ENCODE measurements at regions not wholly inside any gene's neighbourhood (a gene's known extent, or its start where the extent isn't known, plus 50 kb on each side); places are given as distances from the start of the nearest gene placed in this dataset.

DNA sequence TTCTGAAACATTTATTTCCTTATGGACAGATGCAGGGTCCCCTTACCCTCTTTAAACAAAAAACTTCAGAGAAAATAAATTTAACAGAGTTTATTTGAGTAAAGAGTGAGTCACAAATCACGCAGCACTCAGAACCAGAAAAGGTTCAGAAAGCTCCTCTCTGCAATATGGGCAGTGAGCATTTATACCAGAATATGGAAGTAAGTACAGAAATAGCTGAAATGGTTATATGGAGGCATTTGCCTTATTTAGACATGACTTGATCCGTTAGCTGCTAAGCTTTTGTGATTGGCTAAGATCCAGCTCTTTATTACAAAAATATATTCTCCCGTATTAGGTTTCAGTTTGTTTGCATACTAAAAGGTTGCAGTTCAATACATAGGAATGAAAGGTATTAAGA lies 1554.1 kb downstream of the EFNA5 start (continued):
- no peak for TF ChIP-seq TSHZ2 (CRISPR knock-in tag; IDR thresholded peaks at IDR 0.05)
- no peak for TF ChIP-seq ISL1 (CRISPR knock-in tag; IDR thresholded peaks at IDR 0.05)
- TF ChIP-seq ZC3H10 (CRISPR knock-in tag; IDR thresholded peaks at IDR 0.05), result no peak
- TF ChIP-seq TOX (CRISPR knock-in tag; IDR thresholded peaks at IDR 0.05; ENCODE audit: borderline replicate concordance), result no peak
- no peak for TF ChIP-seq BACH2 (CRISPR knock-in tag; IDR thresholded peaks at IDR 0.05; ENCODE audit: borderline replicate concordance)

DNA sequence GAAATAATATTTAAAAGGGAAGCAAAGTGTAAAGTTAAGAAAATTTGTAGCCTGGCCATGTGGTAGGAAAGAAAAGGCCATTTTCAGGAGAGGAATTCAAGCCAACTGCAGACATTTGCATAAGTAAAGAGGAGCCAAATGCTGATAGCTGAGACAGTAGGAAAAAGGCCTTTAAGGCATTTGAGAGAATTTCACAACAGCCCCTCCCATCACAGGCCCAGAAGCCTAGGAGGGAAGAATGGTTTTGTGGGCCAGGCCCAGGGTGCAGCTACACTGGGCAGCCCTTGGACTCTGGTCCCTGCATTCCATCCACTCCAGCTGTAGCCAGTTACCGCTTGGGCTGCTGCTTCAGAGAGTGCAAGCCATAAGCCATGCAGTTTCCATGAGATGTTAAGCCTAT lies 1556.8 kb downstream of the EFNA5 start:
- ATAC-seq, result no peak
- no peak for TF ChIP-seq CSRNP3 (CRISPR knock-in tag; IDR thresholded peaks at IDR 0.05)
- TF ChIP-seq TCF4 (CRISPR knock-in tag; IDR thresholded peaks at IDR 0.05; ENCODE audit: borderline replicate concordance), result no peak
- no peak for TF ChIP-seq TOX (CRISPR knock-in tag; IDR thresholded peaks at IDR 0.05; ENCODE audit: borderline replicate concordance)
- TF ChIP-seq SNAI2 (CRISPR knock-in tag; IDR thresholded peaks at IDR 0.05), result no peak
- no peak for TF ChIP-seq ARNTL (CRISPR knock-in tag; IDR thresholded peaks at IDR 0.05; ENCODE audit: borderline replicate concordance, low read depth)

- TF ChIP-seq OSR1 (CRISPR knock-in tag; IDR thresholded peaks at IDR 0.05), result no peak
- no peak for TF ChIP-seq ZNF8 (CRISPR knock-in tag; IDR thresholded peaks at IDR 0.05)
- no peak for TF ChIP-seq TOX (CRISPR knock-in tag; IDR thresholded peaks at IDR 0.05; ENCODE audit: borderline replicate concordance)
- TF ChIP-seq BACH2 (CRISPR knock-in tag; IDR thresholded peaks at IDR 0.05; ENCODE audit: borderline replicate concordance), result no peak
- no peak for TF ChIP-seq ZNF565 (CRISPR knock-in tag; conservative IDR thresholded peaks at IDR 0.05; ENCODE audit: low read depth)
- no peak for TF ChIP-seq ZFP30 (CRISPR knock-in tag; IDR thresholded peaks at IDR 0.05)
- TF ChIP-seq SNAI2 (CRISPR knock-in tag; IDR thresholded peaks at IDR 0.05), result no peak
- no peak for TF ChIP-seq CSDC2 (CRISPR knock-in tag; IDR thresholded peaks at IDR 0.05)
- TF ChIP-seq RARB (CRISPR knock-in tag; IDR thresholded peaks at IDR 0.05), result no peak
- TF ChIP-seq ZNF70 (CRISPR knock-in tag; IDR thresholded peaks at IDR 0.05), result no peak
- no peak for TF ChIP-seq ISL1 (CRISPR knock-in tag; IDR thresholded peaks at IDR 0.05)
- no peak for TF ChIP-seq CSRNP3 (CRISPR knock-in tag; IDR thresholded peaks at IDR 0.05)
- no peak for TF ChIP-seq TCF4 (CRISPR knock-in tag; IDR thresholded peaks at IDR 0.05; ENCODE audit: borderline replicate concordance)
- no peak for TF ChIP-seq PPARA (CRISPR knock-in tag; IDR thresholded peaks at IDR 0.05; ENCODE audit: borderline replicate concordance)
- TF ChIP-seq, protein P1, sequence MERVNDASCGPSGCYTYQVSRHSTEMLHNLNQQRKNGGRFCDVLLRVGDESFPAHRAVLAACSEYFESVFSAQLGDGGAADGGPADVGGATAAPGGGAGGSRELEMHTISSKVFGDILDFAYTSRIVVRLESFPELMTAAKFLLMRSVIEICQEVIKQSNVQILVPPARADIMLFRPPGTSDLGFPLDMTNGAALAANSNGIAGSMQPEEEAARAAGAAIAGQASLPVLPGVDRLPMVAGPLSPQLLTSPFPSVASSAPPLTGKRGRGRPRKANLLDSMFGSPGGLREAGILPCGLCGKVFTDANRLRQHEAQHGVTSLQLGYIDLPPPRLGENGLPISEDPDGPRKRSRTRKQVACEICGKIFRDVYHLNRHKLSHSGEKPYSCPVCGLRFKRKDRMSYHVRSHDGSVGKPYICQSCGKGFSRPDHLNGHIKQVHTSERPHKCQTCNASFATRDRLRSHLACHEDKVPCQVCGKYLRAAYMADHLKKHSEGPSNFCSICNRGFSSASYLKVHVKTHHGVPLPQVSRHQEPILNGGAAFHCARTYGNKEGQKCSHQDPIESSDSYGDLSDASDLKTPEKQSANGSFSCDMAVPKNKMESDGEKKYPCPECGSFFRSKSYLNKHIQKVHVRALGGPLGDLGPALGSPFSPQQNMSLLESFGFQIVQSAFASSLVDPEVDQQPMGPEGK (CRISPR knock-in tag; IDR thresholded peaks at IDR 0.05; ENCODE audit: borderline replicate concordance), result no peak
- no peak for TF ChIP-seq ARNTL (CRISPR knock-in tag; IDR thresholded peaks at IDR 0.05; ENCODE audit: borderline replicate concordance, low read depth)
- no peak for TF ChIP-seq ZC3H10 (CRISPR knock-in tag; IDR thresholded peaks at IDR 0.05)
- no peak for ATAC-seq
Measured at GRCh38 chr5:106106384-106106783, 1564.4 kb downstream of the EFNA5 start.

GRCh38 chr5:106097340-106097739 lies 1573.4 kb downstream of the EFNA5 start:
- peak; percentile 62 for ATAC-seq
- TF ChIP-seq ZNF8 (CRISPR knock-in tag; IDR thresholded peaks at IDR 0.05) (no peak; the same call in 1 of the 2 replicates), ZFP30 (CRISPR knock-in tag; IDR thresholded peaks at IDR 0.05) (no peak), CSRNP3 (CRISPR knock-in tag; IDR thresholded peaks at IDR 0.05) (0 out of 2 replicates have a peak, but pooled peaks have one; percentile 23), TSHZ2 (CRISPR knock-in tag; IDR thresholded peaks at IDR 0.05) (peak; percentile 69; the same call in 1 of the 2 replicates), CSDC2 (CRISPR knock-in tag; IDR thresholded peaks at IDR 0.05) (peak; percentile 92; the same call in 1 of the 2 replicates), GLIS3 (CRISPR knock-in tag; IDR thresholded peaks at IDR 0.05) (0 out of 2 replicates have a peak, but pooled peaks have one; percentile 76), ZC3H10 (CRISPR knock-in tag; IDR thresholded peaks at IDR 0.05) (peak; percentile 80), RARB (CRISPR knock-in tag; IDR thresholded peaks at IDR 0.05) (no peak), ZFP3 (CRISPR knock-in tag; IDR thresholded peaks at IDR 0.05) (peak; percentile 69; the same call in 1 of the 2 replicates), TCF4 (CRISPR knock-in tag; IDR thresholded peaks at IDR 0.05; ENCODE audit: borderline replicate concordance) (no peak; the same call in 1 of the 2 replicates), PPARA (CRISPR knock-in tag; IDR thresholded peaks at IDR 0.05; ENCODE audit: borderline replicate concordance) (no peak)
- TF ChIP-seq, protein P2, sequence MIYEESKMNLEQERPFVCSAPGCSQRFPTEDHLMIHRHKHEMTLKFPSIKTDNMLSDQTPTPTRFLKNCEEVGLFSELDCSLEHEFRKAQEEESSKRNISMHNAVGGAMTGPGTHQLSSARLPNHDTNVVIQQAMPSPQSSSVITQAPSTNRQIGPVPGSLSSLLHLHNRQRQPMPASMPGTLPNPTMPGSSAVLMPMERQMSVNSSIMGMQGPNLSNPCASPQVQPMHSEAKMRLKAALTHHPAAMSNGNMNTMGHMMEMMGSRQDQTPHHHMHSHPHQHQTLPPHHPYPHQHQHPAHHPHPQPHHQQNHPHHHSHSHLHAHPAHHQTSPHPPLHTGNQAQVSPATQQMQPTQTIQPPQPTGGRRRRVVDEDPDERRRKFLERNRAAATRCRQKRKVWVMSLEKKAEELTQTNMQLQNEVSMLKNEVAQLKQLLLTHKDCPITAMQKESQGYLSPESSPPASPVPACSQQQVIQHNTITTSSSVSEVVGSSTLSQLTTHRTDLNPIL (CRISPR knock-in tag; IDR thresholded peaks at IDR 0.05; ENCODE audit: low read depth), result peak; percentile 96
